H1 (cell line): ENCODE measurements at regions not wholly inside any gene's neighbourhood (a gene's known extent, or its start where the extent isn't known, plus 50 kb on each side); places are given as distances from the start of the nearest gene placed in this dataset.

ENCODE experiments used
- BACH1 ChIP-seq: IDR thresholded peaks from 2 replicates; pipeline ENCODE4 v1.6.1; 2012; ENCODE audit warnings: low read length, improper control_type of control experiment
- BRCA1 ChIP-seq: IDR thresholded peaks from 2 replicates; pipeline ENCODE4 v1.6.1; 2012; ENCODE audit warnings: low read depth, low read length, improper control_type of control experiment
- HDAC2 ChIP-seq, 2 experiments: fragments of 300-600 bp in 1 of 2; sonication (generic) in 1 of 2; IDR thresholded peaks; 2 replicates each; pipeline ENCODE4 v1.6.1; 2011 to 2012; ENCODE audit warnings: low read depth in 2 of 2, low read length in 2 of 2, mild to moderate bottlenecking in 2 of 2, moderate library complexity in 2 of 2, borderline replicate concordance in 1 of 2, inconsistent platforms in 1 of 2
- JUN ChIP-seq: IDR thresholded peaks from 2 replicates; pipeline ENCODE4 v1.6.1; 2011; ENCODE audit warnings: low read depth, mild to moderate bottlenecking, improper control_type of control experiment, low read length
- NANOG ChIP-seq: IDR thresholded peaks from 2 replicates; pipeline ENCODE4 v1.6.1; 2011; ENCODE audit warnings: low read length, low read depth, mild to moderate bottlenecking, inconsistent platforms; ENCODE audit not compliant: insufficient read depth, poor library complexity, severe bottlenecking
- SAP30 ChIP-seq: fragments of 300-600 bp; sonication (generic); IDR thresholded peaks from 2 replicates; pipeline ENCODE4 v1.7.1; 2012; ENCODE audit warnings: low read length, moderate library complexity, mild to moderate bottlenecking, inconsistent platforms; ENCODE audit not compliant: insufficient read depth, insufficient replicate concordance
- SIRT6 ChIP-seq: IDR thresholded peaks from one replicate; pipeline ENCODE4 v1.7.1; 2012; ENCODE audit warnings: low read length, inconsistent platforms

DNA sequence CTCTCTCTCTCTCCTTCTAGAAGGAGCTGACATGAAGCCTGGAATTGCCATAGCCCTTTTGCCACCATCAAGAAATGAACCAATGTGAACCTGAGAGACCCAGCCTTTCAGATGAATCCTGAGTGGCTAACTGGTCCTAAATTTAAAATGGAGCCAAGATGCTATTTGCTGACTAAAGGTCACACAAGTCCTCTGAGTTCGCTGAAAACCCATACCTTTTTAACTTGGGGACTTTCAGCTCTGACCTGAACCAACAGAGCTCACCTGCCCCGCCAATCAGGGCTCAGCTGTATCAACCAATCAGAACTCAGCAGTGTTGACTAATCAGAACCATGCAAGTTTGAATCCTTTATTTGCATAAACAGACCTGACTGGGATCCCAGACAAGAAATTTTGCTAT is 70.3 kb upstream of the MDM1 start (continued):
- TF ChIP-seq NANOG: no peak
- TF ChIP-seq SIRT6: no peak
- TF ChIP-seq JUN: no peak
- no peak for TF ChIP-seq SAP30
- TF ChIP-seq HDAC2 (IDR thresholded peaks at IDR 0.05; ENCODE audit: borderline replicate concordance in 1 of 2, low read depth in 2 of 2, low read length in 2 of 2): no peak
- TF ChIP-seq BRCA1: no peak
- no peak for TF ChIP-seq BACH1
